Suprapubic skin (tissue), 4 donors: ENCODE measurements at regions not wholly inside any gene's neighbourhood (a gene's known extent, or its start where the extent isn't known, plus 50 kb on each side); places are given as distances from the start of the nearest gene placed in this dataset.

Source experiments
- CTCF ChIP-seq, 2 donors: fragments of 200-600 bp in 1 of 2; fragments of 450-650 bp in 1 of 2; sonication (generic) in 1 of 2; IDR thresholded peaks; one replicate each; pipeline ENCODE4 v1.5.1; 2016 to 2019; ENCODE audit warnings: antibody characterized with exemption in 2 of 2, mild to moderate bottlenecking in 1 of 2, moderate library complexity in 1 of 2
- EP300 ChIP-seq: sonication (generic); formaldehyde crosslinking; IDR thresholded peaks from one replicate; pipeline ENCODE4 v1.6.1; 2017; ENCODE audit warnings: antibody characterized with exemption
- POLR2A ChIP-seq, 2 donors: fragments of 450-650 bp; IDR thresholded peaks; one replicate each; pipeline ENCODE4 v1.6.1; 2017; ENCODE audit warnings: antibody characterized with exemption in 2 of 2, mild to moderate bottlenecking in 2 of 2, moderate library complexity in 2 of 2
- POLR2AphosphoS5 ChIP-seq, 3 donors: sonication (generic); formaldehyde crosslinking; IDR thresholded peaks; one replicate each; pipeline ENCODE4 v1.6.1; 2017; ENCODE audit warnings: antibody characterized with exemption in 3 of 3

GRCh38 chr9:31854187-31854586 is 530.3 kb upstream of the ACO1 start:
- TF ChIP-seq POLR2AphosphoS5 (IDR thresholded peaks at IDR 0.05) (no peak), CTCF (IDR thresholded peaks at IDR 0.05) (no peak), EP300 (no peak), POLR2A (IDR thresholded peaks at IDR 0.05) (no peak)
